ENCODE measurements at regions not wholly inside any gene's neighbourhood (a gene's known extent, or its start where the extent isn't known, plus 50 kb on each side); places are given as distances from the start of the nearest gene placed in this dataset.

DNA sequence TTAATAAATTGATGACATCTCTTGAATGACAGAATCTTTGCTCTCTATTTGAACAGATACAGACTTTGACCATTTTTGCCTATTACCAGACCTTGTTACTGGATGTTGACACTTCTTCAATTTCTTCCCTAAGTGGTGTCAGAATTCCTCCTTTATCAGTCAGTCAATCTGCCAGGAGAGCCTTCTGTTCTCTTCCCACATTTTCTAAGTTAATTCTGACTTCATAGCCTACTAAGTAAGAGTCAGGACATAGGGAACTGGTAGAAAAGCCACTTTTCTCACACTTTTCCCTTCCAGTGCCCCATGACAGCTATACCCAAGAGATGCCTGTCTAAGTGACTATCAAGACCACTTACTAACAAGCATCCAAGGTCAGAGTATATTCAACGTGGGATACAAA lies 1187.5 kb upstream of the NXPH2 start:
- no peak for DNase-seq (ENCODE audit: low read depth, low spot score)
- Histone ChIP-seq H3K36me3 (ENCODE audit: insufficient read depth, low read length) (no peaks in the 10 kb centered on the region), H3K9ac (ENCODE audit: insufficient read length) (no peak overlapping the region), H3K9me3 (ENCODE audit: low read depth, low read length) (no peaks in the 10 kb centered on the region), H3K27ac (no peak overlapping the region), H3K4me3 (no peak overlapping the region)
- TF ChIP-seq EZH2 (IDR thresholded peaks at IDR 0.05) (no peak), POLR2AphosphoS5 (IDR thresholded peaks at IDR 0.05; ENCODE audit: borderline replicate concordance, low read depth, low read length) (no peak), FOXP2 (optimal IDR thresholded peaks at IDR 0.05; ENCODE audit: control extremely low read depth, extremely low read length, insufficient read depth) (no peak)

DNA sequence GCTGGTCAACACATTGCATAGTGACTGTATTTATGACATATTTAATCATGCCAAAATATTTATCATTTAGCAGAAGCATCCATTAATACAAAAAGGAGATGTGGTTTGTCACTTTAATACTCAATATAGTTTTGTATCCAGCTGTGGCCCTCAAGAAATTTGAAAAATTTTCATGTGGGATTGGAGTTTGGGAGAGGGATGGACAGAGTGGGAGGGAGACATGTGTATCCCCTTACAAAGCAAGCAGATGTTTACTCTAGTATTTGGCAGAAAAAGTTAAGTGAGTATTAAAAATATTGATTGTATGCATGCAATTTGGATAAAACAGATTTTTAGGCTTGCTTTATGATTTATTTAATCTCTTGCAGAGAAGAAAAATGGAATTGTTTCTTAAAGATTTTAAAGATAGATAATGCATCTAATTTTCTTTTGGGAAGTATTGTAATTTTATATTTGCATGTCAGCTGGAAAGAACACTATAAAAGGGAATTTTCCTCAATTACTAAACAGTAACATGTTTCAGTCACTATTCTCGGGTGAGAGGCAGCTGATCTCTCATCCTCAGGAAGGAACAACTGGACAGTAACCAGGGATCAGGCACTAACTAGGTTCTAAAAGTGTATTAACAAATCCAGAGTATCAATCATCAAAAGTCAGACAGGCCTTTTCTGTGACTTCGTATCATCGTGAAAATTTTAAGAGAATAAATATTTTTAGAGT lies 1184.7 kb upstream of the NXPH2 start:
- no peak for DNase-seq (ENCODE audit: low read depth, low spot score)
- no peak for TF ChIP-seq EZH2 (IDR thresholded peaks at IDR 0.05)
- TF ChIP-seq POLR2AphosphoS5 (IDR thresholded peaks at IDR 0.05; ENCODE audit: borderline replicate concordance, low read depth, low read length), result no peak
- TF ChIP-seq FOXP2 (optimal IDR thresholded peaks at IDR 0.05; ENCODE audit: control extremely low read depth, extremely low read length, insufficient read depth), result no peak

DNA sequence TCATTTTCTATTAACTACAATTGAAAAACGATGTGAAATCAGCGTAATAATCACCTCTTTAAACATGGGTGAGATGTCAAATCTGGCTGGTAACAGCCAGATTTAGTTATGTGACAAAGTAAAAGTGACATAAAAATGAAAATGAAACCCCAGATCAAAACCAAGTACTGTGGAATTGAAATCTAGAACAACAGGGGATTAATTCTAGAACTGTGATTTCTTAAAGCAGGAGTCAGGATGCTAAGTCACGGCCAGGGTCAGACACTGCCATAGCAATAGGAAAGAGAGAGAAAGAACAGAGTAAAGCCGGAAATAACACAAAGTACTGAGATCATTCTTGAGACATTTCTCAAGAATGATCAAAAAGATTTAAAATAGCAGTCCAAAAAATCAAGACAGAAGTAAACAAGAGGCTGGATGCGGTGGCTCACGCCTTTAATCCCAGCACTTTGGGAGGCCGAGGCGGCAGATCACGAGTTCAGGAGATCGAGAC lies 1183.7 kb upstream of the NXPH2 start:
- Histone ChIP-seq H3K27ac (no peak overlapping the region), H3K4me3 (no peak overlapping the region), H3K9ac (ENCODE audit: insufficient read length) (no peak overlapping the region), H3K36me3 (ENCODE audit: insufficient read depth, low read length) (no peaks in the 10 kb centered on the region), H3K9me3 (ENCODE audit: low read depth, low read length) (no peaks in the 10 kb centered on the region)
- DNase-seq (ENCODE audit: low read depth, low spot score), result no peak
- TF ChIP-seq FOXP2 (optimal IDR thresholded peaks at IDR 0.05; ENCODE audit: control extremely low read depth, extremely low read length, insufficient read depth) (no peak), EZH2 (IDR thresholded peaks at IDR 0.05) (no peak), POLR2AphosphoS5 (IDR thresholded peaks at IDR 0.05; ENCODE audit: borderline replicate concordance, low read depth, low read length) (no peak)

More for the DNA sequence above, 1184.7 kb upstream of the NXPH2 start:
- no peaks in the 10 kb centered on the region for H3K9me3 ChIP-seq (ENCODE audit: low read depth, low read length)
- H3K36me3 ChIP-seq (ENCODE audit: insufficient read depth, low read length), result no peaks in the 10 kb centered on the region
- H3K9ac ChIP-seq (ENCODE audit: insufficient read length), result no peak overlapping the region
- H3K4me3 ChIP-seq, result no peak overlapping the region
- H3K27ac ChIP-seq, result no peak overlapping the region

GRCh38 chr2:139949242-139949972 lies 1169.2 kb upstream of the NXPH2 start:
- Histone ChIP-seq H3K36me3 (ENCODE audit: insufficient read depth, low read length) (no peaks in the 10 kb centered on the region), H3K9me3 (ENCODE audit: low read depth, low read length) (no peaks in the 10 kb centered on the region), H3K4me3 (no peak overlapping the region), H3K9ac (ENCODE audit: insufficient read length) (no peak overlapping the region), H3K27ac (no peak overlapping the region)
- TF ChIP-seq POLR2AphosphoS5 (IDR thresholded peaks at IDR 0.05; ENCODE audit: borderline replicate concordance, low read depth, low read length) (no peak), FOXP2 (optimal IDR thresholded peaks at IDR 0.05; ENCODE audit: control extremely low read depth, extremely low read length, insufficient read depth) (no peak), EZH2 (IDR thresholded peaks at IDR 0.05) (no peak)
- DNase-seq (ENCODE audit: low read depth, low spot score), result no peak

- H3K9me3 ChIP-seq (ENCODE audit: low read depth, low read length), result no peaks in the 10 kb centered on the region
- TF ChIP-seq EZH2 (IDR thresholded peaks at IDR 0.05) (no peak), FOXP2 (optimal IDR thresholded peaks at IDR 0.05; ENCODE audit: control extremely low read depth, extremely low read length, insufficient read depth) (no peak), POLR2AphosphoS5 (IDR thresholded peaks at IDR 0.05; ENCODE audit: borderline replicate concordance, low read depth, low read length) (no peak)
- H3K27ac ChIP-seq, result no peak overlapping the region
- no peaks in the 10 kb centered on the region for H3K36me3 ChIP-seq (ENCODE audit: insufficient read depth, low read length)
- H3K9ac ChIP-seq (ENCODE audit: insufficient read length), result no peak overlapping the region
- no peak overlapping the region for H3K4me3 ChIP-seq
- no peak for DNase-seq (ENCODE audit: low read depth, low spot score)
Measured at GRCh38 chr2:139946690-139947089, 1166.5 kb upstream of the NXPH2 start.

DNA sequence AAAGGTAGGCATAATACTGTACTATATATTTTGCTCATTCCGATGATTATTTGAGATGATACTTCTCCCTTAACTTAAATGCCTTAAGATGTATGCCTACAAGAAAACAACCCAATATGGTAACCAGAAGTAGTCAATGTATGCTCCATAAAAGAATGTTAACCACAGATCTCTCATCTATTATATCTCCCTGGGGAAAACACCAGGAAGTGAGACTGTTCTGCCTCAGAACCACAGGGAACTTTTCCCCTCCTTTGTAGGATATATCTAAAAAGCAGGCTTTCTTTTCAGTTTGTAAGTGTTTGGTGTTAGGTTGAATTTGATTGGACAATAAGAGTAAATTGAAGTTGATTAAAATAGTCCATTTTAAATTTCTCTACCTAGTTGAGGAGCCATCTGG lies 1160.5 kb upstream of the NXPH2 start:
- H3K4me3 ChIP-seq, result peak overlapping the region; percentile 53
- peak; percentile 92 for DNase-seq (ENCODE audit: low read depth, low spot score)
- peak overlapping the region; percentile 63 for H3K27ac ChIP-seq
- H3K36me3 ChIP-seq (ENCODE audit: insufficient read depth, low read length), result no peaks in the 10 kb centered on the region
- no peaks in the 10 kb centered on the region for H3K9me3 ChIP-seq (ENCODE audit: low read depth, low read length)
- TF ChIP-seq FOXP2 (optimal IDR thresholded peaks at IDR 0.05; ENCODE audit: control extremely low read depth, extremely low read length, insufficient read depth) (no peak), POLR2AphosphoS5 (IDR thresholded peaks at IDR 0.05; ENCODE audit: borderline replicate concordance, low read depth, low read length) (no peak; the same call in 1 of the 2 replicates), EZH2 (IDR thresholded peaks at IDR 0.05) (no peak)
- no peak overlapping the region for H3K9ac ChIP-seq (ENCODE audit: insufficient read length)

DNA sequence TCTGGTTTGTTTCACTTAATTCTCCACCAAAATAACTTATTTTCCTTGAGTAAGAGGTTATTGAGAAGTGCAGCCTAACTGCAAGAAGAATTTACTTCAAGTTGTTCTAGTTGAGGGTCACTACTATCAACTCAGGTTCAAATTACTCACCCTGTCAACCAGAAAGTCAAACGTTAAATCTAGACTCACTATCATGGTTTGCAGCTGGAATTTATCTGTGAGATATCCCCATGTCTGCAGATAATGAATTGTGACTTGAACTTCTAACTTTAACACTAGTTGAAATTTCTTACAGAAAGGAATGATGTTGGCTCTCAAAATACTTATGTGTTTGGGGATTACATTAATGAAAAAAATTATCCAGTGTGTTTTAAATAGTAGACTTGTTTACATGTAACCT lies 1145.7 kb upstream of the NXPH2 start:
- no peak overlapping the region for H3K4me3 ChIP-seq
- H3K9ac ChIP-seq (ENCODE audit: insufficient read length), result no peak overlapping the region
- TF ChIP-seq FOXP2 (optimal IDR thresholded peaks at IDR 0.05; ENCODE audit: control extremely low read depth, extremely low read length, insufficient read depth) (no peak), POLR2AphosphoS5 (IDR thresholded peaks at IDR 0.05; ENCODE audit: borderline replicate concordance, low read depth, low read length) (no peak), EZH2 (IDR thresholded peaks at IDR 0.05) (no peak)

DNA sequence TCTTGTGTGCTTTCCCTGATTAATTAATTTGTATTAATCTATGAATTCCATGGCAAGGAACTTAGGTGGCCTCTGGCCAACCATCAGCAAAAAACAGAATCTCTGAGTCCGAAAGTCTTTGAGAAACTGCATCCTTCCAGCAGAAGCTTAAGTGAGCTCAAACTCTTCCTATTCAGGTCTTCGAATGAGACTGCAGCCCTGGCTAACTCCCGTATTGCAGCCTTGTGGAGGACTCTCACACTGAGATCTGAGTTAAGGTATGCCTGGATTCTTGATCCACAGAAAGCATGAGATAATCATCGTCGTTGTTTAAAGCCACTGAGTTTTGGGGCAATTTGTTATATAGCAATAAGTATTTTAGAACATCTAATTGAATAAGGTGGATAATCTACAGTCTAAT lies 1143.9 kb upstream of the NXPH2 start:
- H3K36me3 ChIP-seq (ENCODE audit: insufficient read depth, low read length), result no peaks in the 10 kb centered on the region
- DNase-seq (ENCODE audit: low read depth, low spot score), result no peak
- no peak overlapping the region for H3K9ac ChIP-seq (ENCODE audit: insufficient read length)
- H3K9me3 ChIP-seq (ENCODE audit: low read depth, low read length), result no peaks in the 10 kb centered on the region
- no peak for TF ChIP-seq EZH2 (IDR thresholded peaks at IDR 0.05)
- TF ChIP-seq POLR2AphosphoS5 (IDR thresholded peaks at IDR 0.05; ENCODE audit: borderline replicate concordance, low read depth, low read length), result no peak
- TF ChIP-seq FOXP2 (optimal IDR thresholded peaks at IDR 0.05; ENCODE audit: control extremely low read depth, extremely low read length, insufficient read depth), result no peak
- H3K4me3 ChIP-seq, result no peak overlapping the region
- no peak overlapping the region for H3K27ac ChIP-seq

More for the DNA sequence above, 1145.7 kb upstream of the NXPH2 start:
- H3K27ac ChIP-seq, result no peak overlapping the region
- H3K9me3 ChIP-seq (ENCODE audit: low read depth, low read length), result no peaks in the 10 kb centered on the region
- H3K36me3 ChIP-seq (ENCODE audit: insufficient read depth, low read length), result no peaks in the 10 kb centered on the region
- DNase-seq (ENCODE audit: low read depth, low spot score), result no peak
